Bronchial epithelial cell (primary cell): ENCODE measurements at regions not wholly inside any gene's neighbourhood (a gene's known extent, or its start where the extent isn't known, plus 50 kb on each side); places are given as distances from the start of the nearest gene placed in this dataset.

ENCODE experiments used
- DNase-seq: peaks from one replicate; pipeline ENCODE4 v3.0.0-alpha.2; 2010; ENCODE audit warnings: low read depth
- FAIRE-seq: peaks from 2 replicates; lab custom pipeline; 2011; peaks lifted over from hg19 to GRCh38; lab: Jason Lieb, UNC
- H3K27me3 ChIP-seq: 2 replicates; pipeline ENCODE4 v1.5.1; 2011; ENCODE audit warnings: low read length; ENCODE audit not compliant: control insufficient read depth, insufficient read depth
- H3K36me3 ChIP-seq: 2 replicates; pipeline ENCODE4 v1.5.1; 2011; ENCODE audit warnings: low read length; ENCODE audit not compliant: control insufficient read depth, insufficient read depth
- H3K4me3 ChIP-seq: 2 replicates; pipeline ENCODE4 v1.5.1; 2011; ENCODE audit warnings: mild to moderate bottlenecking, low read depth, low read length, control low read depth
- CTCF ChIP-seq: IDR thresholded peaks from 2 replicates; pipeline ENCODE4 v1.5.1; 2011; ENCODE audit warnings: mild to moderate bottlenecking, moderate library complexity, low read length, control low read depth, inconsistent platforms; ENCODE audit not compliant: insufficient read depth, severe bottlenecking

DNA sequence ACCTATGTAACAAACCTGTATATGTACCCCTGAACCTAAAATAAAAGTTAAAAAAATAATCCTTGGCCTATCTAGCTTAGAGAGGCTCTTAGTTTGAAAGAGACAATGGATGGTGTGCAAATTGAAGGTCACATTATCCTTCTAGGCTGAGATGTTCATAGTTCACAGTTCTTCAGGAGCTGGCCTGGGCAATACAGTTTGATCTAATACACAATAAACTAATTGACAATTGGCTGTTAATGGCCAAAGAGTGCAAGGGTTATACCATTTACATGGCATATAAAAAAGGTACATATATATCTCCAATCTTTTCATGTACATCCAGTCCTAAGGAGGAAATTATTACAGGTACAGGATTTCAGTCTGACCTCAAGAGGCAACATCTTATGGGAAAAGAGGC lies 117.4 kb upstream of the NEDD9 start:
- no peaks in the 10 kb centered on the region for H3K36me3 ChIP-seq
- no peak overlapping the region for H3K4me3 ChIP-seq
- FAIRE-seq (no peak), DNase-seq (no peak)
- H3K27me3 ChIP-seq: no peaks in the 10 kb centered on the region
- no peak for TF ChIP-seq CTCF

GRCh38 chr6:11346516-11346915 lies 114.0 kb upstream of the NEDD9 start:
- no peak for TF ChIP-seq CTCF
- DNase-seq: no peak
- FAIRE-seq: no peak
- Histone ChIP-seq H3K27me3 (no peaks in the 10 kb centered on the region), H3K4me3 (no peak overlapping the region), H3K36me3 (no peaks in the 10 kb centered on the region)

- Histone ChIP-seq H3K36me3 (no peaks in the 10 kb centered on the region), H3K27me3 (no peaks in the 10 kb centered on the region), H3K4me3 (no peak overlapping the region)
- DNase-seq (no peak), FAIRE-seq (no peak)
- no peak for TF ChIP-seq CTCF
Observed at GRCh38 chr6:11345536-11345935, 113.1 kb upstream of the NEDD9 start.

DNA sequence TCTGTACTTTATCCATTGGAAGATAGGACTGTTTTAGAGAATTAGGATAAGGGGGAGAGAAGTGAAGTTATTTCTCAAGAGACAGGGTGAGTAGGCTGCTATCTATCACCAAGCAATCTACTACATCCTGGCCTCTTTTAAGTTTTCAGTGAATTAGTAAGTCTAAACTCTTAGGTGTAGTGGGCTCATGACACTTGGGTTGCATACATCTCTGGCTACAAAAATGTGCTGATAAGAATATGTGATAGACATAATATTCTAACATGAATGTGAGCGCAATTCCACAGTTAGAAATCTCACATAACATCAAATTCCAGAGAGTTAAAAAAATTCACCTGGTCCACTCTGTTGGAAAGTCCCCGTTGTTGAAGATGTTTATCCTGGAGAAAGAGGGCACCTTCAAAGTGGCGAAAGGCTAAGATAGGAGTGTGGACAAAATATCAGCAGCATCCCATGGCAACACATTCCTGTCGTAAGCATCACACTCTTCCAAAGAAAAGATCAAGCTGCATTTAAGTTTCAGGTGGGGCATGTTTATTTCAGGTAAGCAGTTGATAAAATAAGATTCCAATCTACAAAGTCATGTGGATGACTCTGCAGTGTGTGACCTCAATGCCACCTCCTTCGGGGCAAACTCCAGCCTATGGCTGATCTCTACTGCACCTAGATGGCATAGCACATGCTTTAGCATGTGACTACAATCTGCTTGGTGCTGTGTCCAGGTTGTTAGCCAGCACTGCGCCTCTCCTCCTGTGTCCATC lies 111.7 kb upstream of the NEDD9 start:
- H3K27me3 ChIP-seq: no peaks in the 10 kb centered on the region
- H3K36me3 ChIP-seq: no peaks in the 10 kb centered on the region
- FAIRE-seq (peak; percentile 86), DNase-seq (peak; percentile 99)
- no peak for TF ChIP-seq CTCF
- H3K4me3 ChIP-seq: no peak overlapping the region

- DNase-seq (peak; percentile 80), FAIRE-seq (no peak)
- Histone ChIP-seq H3K27me3 (no peaks in the 10 kb centered on the region), H3K36me3 (no peaks in the 10 kb centered on the region), H3K4me3 (no peak overlapping the region)
- TF ChIP-seq CTCF: no peak
Observed at GRCh38 chr6:11341867-11342266, 109.4 kb upstream of the NEDD9 start.

- Histone ChIP-seq H3K4me3 (no peak overlapping the region), H3K36me3 (no peaks in the 10 kb centered on the region), H3K27me3 (no peaks in the 10 kb centered on the region)
- no peak for DNase-seq
- no peak for FAIRE-seq
- no peak for TF ChIP-seq CTCF
Observed at GRCh38 chr6:11341303-11341702, 108.8 kb upstream of the NEDD9 start.
